GM18498 (cell line): ENCODE measurements at regions not wholly inside any gene's neighbourhood (a gene's known extent, or its start where the extent isn't known, plus 50 kb on each side); places are given as distances from the start of the nearest gene placed in this dataset.
"Not testable (repeated sequence)": the region's sequence is repeated elsewhere in the genome, so short reads cannot be mapped to it uniquely, and the experiment has no call there.

Source experiments
- ATAC-seq: cut with Tn5 transposase; IDR thresholded peaks from one replicate; pipeline ENCODE4 v1.9.1; 2021; ENCODE audit warnings: mild to moderate bottlenecking, moderate library complexity; ENCODE audit not compliant: unreplicated experiment

GRCh38 chr11:134980819-134981710 is 569.0 kb upstream of the B3GAT1 start:
- ATAC-seq = no peak

- ATAC-seq = not testable (repeated sequence)
Measured at GRCh38 chr11:134979089-134979457, 567.0 kb upstream of the B3GAT1 start.

- ATAC-seq = no peak
Measured at GRCh38 chr11:134978388-134979088, 566.5 kb upstream of the B3GAT1 start.

GRCh38 chr11:134976551-134976950 is 564.5 kb upstream of the B3GAT1 start:
- no peak for ATAC-seq

GRCh38 chr11:134975866-134976376 is 563.9 kb upstream of the B3GAT1 start:
- no peak for ATAC-seq

- no peak for ATAC-seq
Measured at GRCh38 chr11:134973801-134974200, 561.8 kb upstream of the B3GAT1 start.

- ATAC-seq = no peak
Measured at GRCh38 chr11:134971381-134971780, 559.3 kb upstream of the B3GAT1 start.

GRCh38 chr11:134967746-134968145 is 555.7 kb upstream of the B3GAT1 start:
- no peak for ATAC-seq

GRCh38 chr11:134961386-134961785 is 549.3 kb upstream of the B3GAT1 start:
- ATAC-seq = not testable (repeated sequence)

- no peak for ATAC-seq
Measured at GRCh38 chr11:134958870-134959269, 546.8 kb upstream of the B3GAT1 start.

GRCh38 chr11:134958336-134958640 is 546.2 kb upstream of the B3GAT1 start:
- no peak for ATAC-seq

- no peak for ATAC-seq
Measured at GRCh38 chr11:134957540-134958335, 545.7 kb upstream of the B3GAT1 start.

GRCh38 chr11:134956450-134957210 is 544.6 kb upstream of the B3GAT1 start:
- ATAC-seq = no peak

- ATAC-seq = not testable (repeated sequence)
Measured at GRCh38 chr11:134955970-134956369, 543.9 kb upstream of the B3GAT1 start.

- ATAC-seq = no peak
Measured at GRCh38 chr11:134955281-134955680, 543.2 kb upstream of the B3GAT1 start.

- ATAC-seq = not testable (repeated sequence)
Measured at GRCh38 chr11:134954456-134954855, 542.4 kb upstream of the B3GAT1 start.

- not testable (repeated sequence) for ATAC-seq
Measured at GRCh38 chr11:134953417-134953970, 541.5 kb upstream of the B3GAT1 start.

- no peak for ATAC-seq
Measured at GRCh38 chr11:134951305-134951700, 539.3 kb upstream of the B3GAT1 start.

GRCh38 chr11:134950692-134951304 is 538.8 kb upstream of the B3GAT1 start:
- no peak for ATAC-seq
